ENCODE measurements at regions not wholly inside any gene's neighbourhood (a gene's known extent, or its start where the extent isn't known, plus 50 kb on each side); places are given as distances from the start of the nearest gene placed in this dataset.
"Not testable (repeated sequence)": the region's sequence is repeated elsewhere in the genome, so short reads cannot be mapped to it uniquely, and the experiment has no call there.

- Histone ChIP-seq H3K9me1 (ENCODE audit: control insufficient read depth, extremely low read depth, insufficient read depth, low read length) (no peaks in the 10 kb centered on the region), H4K20me1 (ENCODE audit: control insufficient read depth, extremely low read depth, insufficient read depth, low read length) (no peaks in the 10 kb centered on the region), H3K79me2 (ENCODE audit: control insufficient read depth, insufficient read depth, low read length) (no peaks in the 10 kb centered on the region), H3K4me2 (ENCODE audit: control insufficient read depth, extremely low read depth, insufficient read depth, low read depth, low read length) (no peak overlapping the region), H3K9me3 (ENCODE audit: control insufficient read depth, low read depth, low read length) (no peaks in the 10 kb centered on the region), H3K9ac (ENCODE audit: control insufficient read depth, extremely low read depth, insufficient read depth, low read length) (no peak overlapping the region), H3K4me1 (ENCODE audit: control insufficient read depth, extremely low read depth, insufficient read depth, low read length) (no peaks in the 10 kb centered on the region), H3K36me3 (ENCODE audit: control insufficient read depth in 2 of 2, extremely low read depth in 1 of 2, insufficient read depth in 2 of 2, low read length in 2 of 2) (no peaks in the 10 kb centered on the region), H2AFZ (ENCODE audit: control insufficient read depth, low read length) (no peak overlapping the region), H3K4me3 (ENCODE audit: control insufficient read depth in 2 of 3, extremely low read depth in 1 of 3, insufficient read depth in 2 of 3, low read depth in 1 of 3, low read length in 3 of 3) (no peak overlapping the region), H3K27me3 (ENCODE audit: control insufficient read depth, extremely low read depth, insufficient read depth, low read length) (no peaks in the 10 kb centered on the region), H3K27ac (ENCODE audit: control insufficient read depth, insufficient read depth, low read length) (no peak overlapping the region)
- DNase-seq (ENCODE audit: low read depth, low spot score) (no peak), FAIRE-seq (no peak)
- no peak for TF ChIP-seq CTCF (optimal IDR thresholded peaks at IDR 0.05 in 1 of 3, IDR thresholded peaks at IDR 0.05 in 1 of 3, conservative IDR thresholded peaks at IDR 0.05 in 1 of 3; ENCODE audit: extremely low read depth in 1 of 3, insufficient read depth in 2 of 3, low read length in 3 of 3)
- TF ChIP-seq EZH2 (IDR thresholded peaks at IDR 0.05; ENCODE audit: low read length): no peak
- dilution Hi-C loops (cut with MboI; ENCODE audit: extremely low pct_ligation_motif_present, low sequenced_read_pairs): no loop called here
These were observed 273.6 kb downstream of the CCDC74A start for GRCh38 chr2:131801210-131801744.

DNA sequence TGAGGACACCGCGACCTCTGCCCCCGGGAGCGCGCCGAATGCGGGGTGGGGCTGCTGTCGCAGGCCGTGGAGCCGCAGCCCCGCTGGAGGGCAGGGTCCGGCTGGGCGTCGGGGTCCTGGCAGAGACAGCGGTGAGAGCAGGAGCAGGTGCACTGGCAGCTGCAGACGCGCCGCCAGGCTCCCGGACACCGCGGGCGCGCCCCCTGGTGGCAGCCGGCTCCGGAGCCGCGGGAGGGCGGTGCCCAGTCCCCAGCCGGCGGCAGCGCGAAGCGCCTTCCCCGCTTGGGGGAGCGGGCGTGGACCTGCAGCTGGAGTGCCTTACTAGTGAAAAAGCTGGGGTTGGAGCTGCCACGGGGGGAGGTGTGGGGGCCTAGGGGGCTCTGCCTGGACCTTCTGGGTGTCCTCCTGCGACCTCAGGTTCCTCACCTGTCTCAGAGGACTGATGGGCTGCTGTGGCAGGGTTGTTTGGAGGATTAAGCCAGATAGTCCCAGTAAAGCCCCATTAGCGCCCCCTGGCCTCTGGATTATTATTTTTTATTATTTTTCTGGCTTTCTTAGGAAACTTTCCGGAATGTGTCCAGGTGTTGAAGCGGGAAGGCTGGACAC is 274.2 kb downstream of the CCDC74A start:
- DNase-seq (ENCODE audit: low read depth, low spot score); H3K9ac ChIP-seq (ENCODE audit: control insufficient read depth, extremely low read depth, insufficient read depth, low read length); H3K27me3 ChIP-seq (ENCODE audit: control insufficient read depth, extremely low read depth, insufficient read depth, low read length); dilution Hi-C loops (cut with MboI; ENCODE audit: extremely low pct_ligation_motif_present, low sequenced_read_pairs); H3K27ac ChIP-seq (ENCODE audit: control insufficient read depth, insufficient read depth, low read length); H3K36me3 ChIP-seq (ENCODE audit: control insufficient read depth in 2 of 2, extremely low read depth in 1 of 2, insufficient read depth in 2 of 2, low read length in 2 of 2); H3K79me2 ChIP-seq (ENCODE audit: control insufficient read depth, insufficient read depth, low read length); FAIRE-seq; H3K9me3 ChIP-seq (ENCODE audit: control insufficient read depth, low read depth, low read length); H3K9me1 ChIP-seq (ENCODE audit: control insufficient read depth, extremely low read depth, insufficient read depth, low read length); H3K4me1 ChIP-seq (ENCODE audit: control insufficient read depth, extremely low read depth, insufficient read depth, low read length); H4K20me1 ChIP-seq (ENCODE audit: control insufficient read depth, extremely low read depth, insufficient read depth, low read length): not testable (repeated sequence)
- Histone ChIP-seq H3K4me2 (ENCODE audit: control insufficient read depth, extremely low read depth, insufficient read depth, low read depth, low read length) (peak overlapping the region; percentile 67), H3K4me3 (ENCODE audit: control insufficient read depth in 2 of 3, extremely low read depth in 1 of 3, insufficient read depth in 2 of 3, low read depth in 1 of 3, low read length in 3 of 3) (peak overlapping the region; percentile 45 to 60 (median 49)), H2AFZ (ENCODE audit: control insufficient read depth, low read length) (peak overlapping the region; percentile 80)
- TF ChIP-seq CTCF (optimal IDR thresholded peaks at IDR 0.05 in 1 of 3, IDR thresholded peaks at IDR 0.05 in 1 of 3, conservative IDR thresholded peaks at IDR 0.05 in 1 of 3; ENCODE audit: extremely low read depth in 1 of 3, insufficient read depth in 2 of 3, low read length in 3 of 3): peak in 2 of 3 experiments; percentile 47 to 56

- FAIRE-seq; H3K9me3 ChIP-seq (ENCODE audit: control insufficient read depth, low read depth, low read length); H3K36me3 ChIP-seq (ENCODE audit: control insufficient read depth in 2 of 2, extremely low read depth in 1 of 2, insufficient read depth in 2 of 2, low read length in 2 of 2); DNase-seq (ENCODE audit: low read depth, low spot score); H3K27ac ChIP-seq (ENCODE audit: control insufficient read depth, insufficient read depth, low read length); dilution Hi-C loops (cut with MboI; ENCODE audit: extremely low pct_ligation_motif_present, low sequenced_read_pairs); H4K20me1 ChIP-seq (ENCODE audit: control insufficient read depth, extremely low read depth, insufficient read depth, low read length); H3K9me1 ChIP-seq (ENCODE audit: control insufficient read depth, extremely low read depth, insufficient read depth, low read length); H3K27me3 ChIP-seq (ENCODE audit: control insufficient read depth, extremely low read depth, insufficient read depth, low read length); H3K4me1 ChIP-seq (ENCODE audit: control insufficient read depth, extremely low read depth, insufficient read depth, low read length); H3K79me2 ChIP-seq (ENCODE audit: control insufficient read depth, insufficient read depth, low read length): not testable (repeated sequence)
- Histone ChIP-seq H2AFZ (ENCODE audit: control insufficient read depth, low read length) (peak overlapping the region; percentile 80), H3K4me2 (ENCODE audit: control insufficient read depth, extremely low read depth, insufficient read depth, low read depth, low read length) (peak overlapping the region; percentile 67), H3K9ac (ENCODE audit: control insufficient read depth, extremely low read depth, insufficient read depth, low read length) (peak overlapping the region; percentile 37), H3K4me3 (ENCODE audit: control insufficient read depth in 2 of 3, extremely low read depth in 1 of 3, insufficient read depth in 2 of 3, low read depth in 1 of 3, low read length in 3 of 3) (peak overlapping the region; percentile 45 to 60 (median 49))
These were observed 274.7 kb downstream of the CCDC74A start for GRCh38 chr2:131802351-131802836.

DNA sequence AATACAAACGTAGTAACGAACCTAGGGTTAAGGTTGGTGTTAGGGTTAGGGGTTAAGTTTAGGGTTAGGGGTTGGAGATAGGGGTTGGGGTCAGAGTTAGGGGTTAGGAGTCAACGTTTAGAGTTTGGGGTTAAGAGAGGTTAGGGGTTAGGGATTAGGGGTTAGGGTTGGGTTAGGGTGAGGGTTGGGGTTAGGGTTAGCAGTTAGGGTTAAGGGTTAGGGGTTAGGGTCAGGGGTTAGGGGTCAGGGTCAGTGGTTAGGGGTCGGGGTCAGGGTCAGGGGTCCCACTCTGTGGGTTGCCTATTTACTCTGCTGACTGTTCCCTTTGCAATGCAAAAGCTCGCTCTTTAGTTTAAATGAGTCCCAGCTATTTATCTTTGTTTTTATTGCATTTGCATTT is 275.5 kb downstream of the CCDC74A start:
- H2AFZ ChIP-seq (ENCODE audit: control insufficient read depth, low read length); FAIRE-seq; H3K4me1 ChIP-seq (ENCODE audit: control insufficient read depth, extremely low read depth, insufficient read depth, low read length); H3K4me2 ChIP-seq (ENCODE audit: control insufficient read depth, extremely low read depth, insufficient read depth, low read depth, low read length); H3K27ac ChIP-seq (ENCODE audit: control insufficient read depth, insufficient read depth, low read length); H3K9ac ChIP-seq (ENCODE audit: control insufficient read depth, extremely low read depth, insufficient read depth, low read length); H3K79me2 ChIP-seq (ENCODE audit: control insufficient read depth, insufficient read depth, low read length); H3K27me3 ChIP-seq (ENCODE audit: control insufficient read depth, extremely low read depth, insufficient read depth, low read length); H3K4me3 ChIP-seq (ENCODE audit: control insufficient read depth in 2 of 3, extremely low read depth in 1 of 3, insufficient read depth in 2 of 3, low read depth in 1 of 3, low read length in 3 of 3); H3K9me1 ChIP-seq (ENCODE audit: control insufficient read depth, extremely low read depth, insufficient read depth, low read length); H3K36me3 ChIP-seq (ENCODE audit: control insufficient read depth in 2 of 2, extremely low read depth in 1 of 2, insufficient read depth in 2 of 2, low read length in 2 of 2); dilution Hi-C loops (cut with MboI; ENCODE audit: extremely low pct_ligation_motif_present, low sequenced_read_pairs); DNase-seq (ENCODE audit: low read depth, low spot score); H4K20me1 ChIP-seq (ENCODE audit: control insufficient read depth, extremely low read depth, insufficient read depth, low read length); H3K9me3 ChIP-seq (ENCODE audit: control insufficient read depth, low read depth, low read length): not testable (repeated sequence)
